GM23338 (cell line): ENCODE measurements at regions not wholly inside any gene's neighbourhood (a gene's known extent, or its start where the extent isn't known, plus 50 kb on each side); places are given as distances from the start of the nearest gene placed in this dataset.

Experiments
- ATAC-seq: fragments of 200-7000 bp; cut with Tn5 transposase; 3 replicates; pipeline ENCODE4 v1.9.1; 2020
- DNase-seq: peaks from one replicate; pipeline ENCODE4 v3.0.0-alpha.2; 2015; ENCODE audit warnings: low spot score
- H2AFZ ChIP-seq: fragments of 200-600 bp; sonication (generic); 2 replicates; pipeline ENCODE4 v1.8.0; 2016; ENCODE audit warnings: antibody characterized with exemption, mild to moderate bottlenecking, moderate library complexity
- H3F3A ChIP-seq: fragments of 200-600 bp; sonication (generic); replicated peaks from 2 replicates; pipeline ENCODE4 v1.8.0; 2017; ENCODE audit warnings: antibody characterized with exemption, mixed run types, low read depth
- H3K27ac ChIP-seq: fragments of 200-600 bp; sonication (generic); 2 replicates; pipeline ENCODE4 v1.6.1; 2016; ENCODE audit warnings: low read depth
- H3K27me3 ChIP-seq: fragments of 200-600 bp; sonication (generic); 2 replicates; pipeline ENCODE4 v1.8.0; 2016; ENCODE audit warnings: mild to moderate bottlenecking, mixed run types, moderate library complexity; ENCODE audit not compliant: insufficient read depth
- H3K36me3 ChIP-seq: fragments of 200-600 bp; sonication (generic); 2 replicates; pipeline ENCODE4 v1.8.0; 2016; ENCODE audit warnings: mild to moderate bottlenecking; ENCODE audit not compliant: insufficient read depth
- H3K4me1 ChIP-seq: fragments of 200-600 bp; sonication (generic); 2 replicates; pipeline ENCODE4 v1.8.0; 2016; ENCODE audit warnings: mild to moderate bottlenecking, moderate library complexity; ENCODE audit not compliant: insufficient read depth
- H3K4me2 ChIP-seq: fragments of 200-600 bp; sonication (generic); 2 replicates; pipeline ENCODE4 v1.7.1; 2017; ENCODE audit warnings: mixed run types
- H3K4me3 ChIP-seq: fragments of 200-600 bp; sonication (generic); 2 replicates; pipeline ENCODE4 v1.6.1; 2016; ENCODE audit warnings: mixed run types
- H3K79me2 ChIP-seq: fragments of 200-600 bp; sonication (generic); replicated peaks from 2 replicates; pipeline ENCODE4 v1.8.0; 2017; ENCODE audit warnings: mild to moderate bottlenecking; ENCODE audit not compliant: insufficient read depth
- H3K9me2 ChIP-seq: fragments of 200-600 bp; sonication (generic); 2 replicates; pipeline ENCODE4 v1.8.0; 2017; ENCODE audit not compliant: insufficient read depth
- H4K20me1 ChIP-seq: fragments of 200-600 bp; sonication (generic); replicated peaks from 2 replicates; pipeline ENCODE4 v1.8.0; 2017; ENCODE audit warnings: mild to moderate bottlenecking; ENCODE audit not compliant: insufficient read depth
- H3K27ac Mint-ChIP-seq: 2 replicates; pipeline ENCODE4 v1.8.0; 2020; ENCODE audit warnings: inconsistent platforms, mild to moderate bottlenecking, moderate library complexity, mixed read lengths
- H3K27me3 Mint-ChIP-seq: 3 replicates; pipeline ENCODE4 v1.8.0; 2022; ENCODE audit warnings: low read depth, mild to moderate bottlenecking, moderate library complexity, mixed read lengths, inconsistent platforms; ENCODE audit not compliant: insufficient read depth, poor library complexity
- H3K36me3 Mint-ChIP-seq: 3 replicates; pipeline ENCODE4 v1.8.0; 2021; ENCODE audit warnings: low read depth, mild to moderate bottlenecking, inconsistent platforms, moderate library complexity, mixed read lengths
- H3K4me1 Mint-ChIP-seq: 3 replicates; pipeline ENCODE4 v1.8.0; 2020; ENCODE audit warnings: mild to moderate bottlenecking, inconsistent platforms, mixed read lengths
- H3K4me3 Mint-ChIP-seq: 3 replicates; pipeline ENCODE4 v1.8.0; 2021; ENCODE audit warnings: moderate library complexity, mild to moderate bottlenecking, inconsistent platforms, mixed read lengths
- H3K9me3 Mint-ChIP-seq: 3 replicates; pipeline ENCODE4 v1.8.0; 2020; ENCODE audit warnings: moderate library complexity, mild to moderate bottlenecking, inconsistent platforms, mixed read lengths
- EZH2 ChIP-seq: fragments of 200-600 bp; sonication (generic); IDR thresholded peaks from one replicate; pipeline ENCODE4 v1.8.0; 2017; ENCODE audit warnings: antibody characterized with exemption, mild to moderate bottlenecking, low read depth; ENCODE audit not compliant: unreplicated experiment
- REST ChIP-seq: IDR thresholded peaks from one replicate; pipeline ENCODE4 v1.6.1; 2018; ENCODE audit warnings: antibody characterized with exemption; ENCODE audit not compliant: unreplicated experiment
- ZNF462 ChIP-seq: fragments of 250-450 bp; sonication (Bioruptor Pico); IDR thresholded peaks from 2 replicates; pipeline ENCODE4 v1.5.0; 2020; ENCODE audit warnings: mild to moderate bottlenecking, moderate library complexity

GRCh38 chr2:120805011-120805410 lies 69.3 kb downstream of the GLI2 start:
- Histone ChIP-seq H3K27ac (no peak overlapping the region), H3K4me1 (peaks cover 33% of the 10 kb centered on the region), H4K20me1 (peaks cover 19% of the 10 kb centered on the region), H2AFZ (no peak overlapping the region), H3K4me2 (no peak overlapping the region), H3F3A (0 out of 2 replicates have a peak, but pooled peaks cover 3% of the 10 kb centered on the region), H3K79me2 (peaks cover 85% of the 10 kb centered on the region), H3K27me3 (no peaks in the 10 kb centered on the region), H3K36me3 (no peaks in the 10 kb centered on the region), H3K4me3 (no peak overlapping the region), H3K9me2 (no peaks in the 10 kb centered on the region)
- Mint-ChIP-seq H3K9me3 (no peaks in the 10 kb centered on the region), H3K4me3 (no peak overlapping the region), H3K27me3 (peaks cover 24% of the 10 kb centered on the region), H3K27ac (no peak overlapping the region), H3K4me1 (peaks cover 41% of the 10 kb centered on the region), H3K36me3 (peaks cover 9% of the 10 kb centered on the region)
- TF ChIP-seq EZH2 (no peak), REST (no peak), ZNF462 (CRISPR knock-in tag) (no peak)
- no peak for DNase-seq
- no peak for ATAC-seq
